ENCODE measurements at regions not wholly inside any gene's neighbourhood (a gene's known extent, or its start where the extent isn't known, plus 50 kb on each side); places are given as distances from the start of the nearest gene placed in this dataset.

DNA sequence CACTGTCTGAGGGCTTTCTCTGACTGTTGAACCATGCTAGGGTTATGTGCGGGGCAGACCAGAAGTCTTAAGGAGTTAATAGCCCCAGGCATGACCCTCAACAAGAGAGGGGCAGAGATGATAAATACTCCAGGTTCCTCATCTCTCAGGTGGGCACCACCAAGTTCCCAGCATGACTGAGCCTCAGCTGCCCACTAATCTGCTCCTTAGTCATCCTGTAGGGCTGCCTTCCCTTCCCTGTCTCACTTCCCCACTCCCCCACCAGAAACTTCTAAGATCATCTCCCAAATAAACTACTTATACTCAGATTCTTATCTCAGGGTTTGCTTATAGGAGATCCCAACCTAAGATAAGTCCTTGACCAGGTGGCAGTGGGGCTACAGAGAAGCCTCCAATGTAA lies 101.7 kb upstream of the PRNP start:
- Histone ChIP-seq H3K9ac (replicated peaks; ENCODE audit: extremely low read depth, insufficient read depth, low read length) (no peak overlapping the region), H3K4me2 (ENCODE audit: insufficient read depth, low read length) (no peak overlapping the region), H3K27me3 (ENCODE audit: control insufficient read depth in 2 of 2, insufficient read depth in 2 of 2, low read length in 2 of 2) (peaks cover 2 to 4% of the 10 kb centered on the region in 2 experiments), H3K9me3 (replicated peaks; ENCODE audit: control insufficient read depth, insufficient read depth, low read length) (no peaks in the 10 kb centered on the region), H3K27ac (ENCODE audit: insufficient read depth, low read depth, low read length) (no peak overlapping the region), H3K36me3 (ENCODE audit: control insufficient read depth in 2 of 2, extremely low read depth in 1 of 2, insufficient read depth in 2 of 2, low read length in 2 of 2) (no peaks in the 10 kb centered on the region), H4K20me1 (replicated peaks; ENCODE audit: control insufficient read depth, extremely low read depth, insufficient read depth, low read length) (no peaks in the 10 kb centered on the region), H3K79me2 (ENCODE audit: control insufficient read depth, insufficient read depth, low read length) (no peaks in the 10 kb centered on the region), H3K4me3 (replicated peaks in 1 of 3; ENCODE audit: insufficient read depth in 1 of 3, low read depth in 1 of 3, low read length in 3 of 3) (no peak overlapping the region), H3K4me1 (ENCODE audit: control insufficient read depth, extremely low read depth, insufficient read depth, low read length) (no peaks in the 10 kb centered on the region), H3K9me1 (replicated peaks; ENCODE audit: control insufficient read depth, extremely low read depth, insufficient read depth, low read length) (no peaks in the 10 kb centered on the region), H2AFZ (ENCODE audit: low read depth, low read length) (no peak overlapping the region)
- POLR2A ChIA-PET = no interaction called here
- dilution Hi-C loops (cut with MboI; ENCODE audit: extremely low pct_ligation_motif_present, low sequenced_read_pairs) = loop anchor here (10.0 kb wide), 1 partner anchor 310 kb away; no protein-coding TSS in a partner anchor
- BruUV-seq (replicated peaks) = no TSS peak
- CTCF ChIA-PET = interaction anchor here (1.1 kb wide), 1 partner anchor 17 kb away, joined by 3 read pairs; no protein-coding TSS in a partner anchor
- DNase-seq (ENCODE audit: low read depth, low spot score) = no peak
- no peak for FAIRE-seq
- TF ChIP-seq, protein P1, sequence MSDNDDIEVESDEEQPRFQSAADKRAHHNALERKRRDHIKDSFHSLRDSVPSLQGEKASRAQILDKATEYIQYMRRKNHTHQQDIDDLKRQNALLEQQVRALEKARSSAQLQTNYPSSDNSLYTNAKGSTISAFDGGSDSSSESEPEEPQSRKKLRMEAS (IDR thresholded peaks at IDR 0.05; ENCODE audit: insufficient read depth, insufficient read length) = no peak
- TF ChIP-seq POLR2A (IDR thresholded peaks at IDR 0.05; ENCODE audit: low read depth, low read length) (no peak), GATA2 (IDR thresholded peaks at IDR 0.05; ENCODE audit: insufficient read depth, insufficient read length, low read depth, low read length) (no peak), POLR2AphosphoS5 (IDR thresholded peaks at IDR 0.05; ENCODE audit: insufficient read depth, low read depth, low read length) (no peak), EZH2 (IDR thresholded peaks at IDR 0.05; ENCODE audit: borderline replicate concordance, low read depth, low read length, severe bottlenecking) (no peak), FOS (IDR thresholded peaks at IDR 0.05; ENCODE audit: borderline replicate concordance, insufficient read depth, low read length) (no peak), JUN (IDR thresholded peaks at IDR 0.05; ENCODE audit: borderline replicate concordance, insufficient read depth, insufficient read length, low read depth) (no peak), MYC (IDR thresholded peaks at IDR 0.05; ENCODE audit: low read depth, low read length) (no peak)
- TF ChIP-seq, protein P2, sequence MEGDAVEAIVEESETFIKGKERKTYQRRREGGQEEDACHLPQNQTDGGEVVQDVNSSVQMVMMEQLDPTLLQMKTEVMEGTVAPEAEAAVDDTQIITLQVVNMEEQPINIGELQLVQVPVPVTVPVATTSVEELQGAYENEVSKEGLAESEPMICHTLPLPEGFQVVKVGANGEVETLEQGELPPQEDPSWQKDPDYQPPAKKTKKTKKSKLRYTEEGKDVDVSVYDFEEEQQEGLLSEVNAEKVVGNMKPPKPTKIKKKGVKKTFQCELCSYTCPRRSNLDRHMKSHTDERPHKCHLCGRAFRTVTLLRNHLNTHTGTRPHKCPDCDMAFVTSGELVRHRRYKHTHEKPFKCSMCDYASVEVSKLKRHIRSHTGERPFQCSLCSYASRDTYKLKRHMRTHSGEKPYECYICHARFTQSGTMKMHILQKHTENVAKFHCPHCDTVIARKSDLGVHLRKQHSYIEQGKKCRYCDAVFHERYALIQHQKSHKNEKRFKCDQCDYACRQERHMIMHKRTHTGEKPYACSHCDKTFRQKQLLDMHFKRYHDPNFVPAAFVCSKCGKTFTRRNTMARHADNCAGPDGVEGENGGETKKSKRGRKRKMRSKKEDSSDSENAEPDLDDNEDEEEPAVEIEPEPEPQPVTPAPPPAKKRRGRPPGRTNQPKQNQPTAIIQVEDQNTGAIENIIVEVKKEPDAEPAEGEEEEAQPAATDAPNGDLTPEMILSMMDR (IDR thresholded peaks at IDR 0.05; ENCODE audit: extremely low read depth in 1 of 2, insufficient read depth in 1 of 2, low read depth in 1 of 2, low read length in 2 of 2) = no peak
- intact Hi-C loops (cut with micrococcal nuclease) = no loop called here
